ENCODE measurements at regions not wholly inside any gene's neighbourhood (a gene's known extent, or its start where the extent isn't known, plus 50 kb on each side); places are given as distances from the start of the nearest gene placed in this dataset.

GRCh38 chr3:193782276-193782647, 189.3 kb downstream of the OPA1 start:
- H3K9ac ChIP-seq (ENCODE audit: low read length): no peak overlapping the region
- no peaks in the 10 kb centered on the region for H3K79me2 ChIP-seq (replicated peaks; ENCODE audit: insufficient read depth, low read length)
- H3K4me3 ChIP-seq (ENCODE audit: low read length): no peak overlapping the region
- H3F3A ChIP-seq (ENCODE audit: insufficient read depth, low read length, poor library complexity, severe bottlenecking): no peaks in the 10 kb centered on the region
- peaks cover 10% of the 10 kb centered on the region for H3K27me3 ChIP-seq (ENCODE audit: insufficient read depth, low read depth, low read length)
- no peaks in the 10 kb centered on the region for H4K20me1 ChIP-seq (ENCODE audit: insufficient read depth)
- no peaks in the 10 kb centered on the region for H3K9me3 ChIP-seq (ENCODE audit: low read length)
- no peak overlapping the region for H2AFZ ChIP-seq (ENCODE audit: low read depth, low read length)
- no peaks in the 10 kb centered on the region for H3K36me3 ChIP-seq (ENCODE audit: insufficient read depth, low read length)
- no peak overlapping the region for H3K4me2 ChIP-seq (ENCODE audit: low read length)
- TF ChIP-seq, protein P1, sequence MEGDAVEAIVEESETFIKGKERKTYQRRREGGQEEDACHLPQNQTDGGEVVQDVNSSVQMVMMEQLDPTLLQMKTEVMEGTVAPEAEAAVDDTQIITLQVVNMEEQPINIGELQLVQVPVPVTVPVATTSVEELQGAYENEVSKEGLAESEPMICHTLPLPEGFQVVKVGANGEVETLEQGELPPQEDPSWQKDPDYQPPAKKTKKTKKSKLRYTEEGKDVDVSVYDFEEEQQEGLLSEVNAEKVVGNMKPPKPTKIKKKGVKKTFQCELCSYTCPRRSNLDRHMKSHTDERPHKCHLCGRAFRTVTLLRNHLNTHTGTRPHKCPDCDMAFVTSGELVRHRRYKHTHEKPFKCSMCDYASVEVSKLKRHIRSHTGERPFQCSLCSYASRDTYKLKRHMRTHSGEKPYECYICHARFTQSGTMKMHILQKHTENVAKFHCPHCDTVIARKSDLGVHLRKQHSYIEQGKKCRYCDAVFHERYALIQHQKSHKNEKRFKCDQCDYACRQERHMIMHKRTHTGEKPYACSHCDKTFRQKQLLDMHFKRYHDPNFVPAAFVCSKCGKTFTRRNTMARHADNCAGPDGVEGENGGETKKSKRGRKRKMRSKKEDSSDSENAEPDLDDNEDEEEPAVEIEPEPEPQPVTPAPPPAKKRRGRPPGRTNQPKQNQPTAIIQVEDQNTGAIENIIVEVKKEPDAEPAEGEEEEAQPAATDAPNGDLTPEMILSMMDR (IDR thresholded peaks at IDR 0.05; ENCODE audit: poor library complexity, severe bottlenecking): no peak
- TF ChIP-seq, protein P2, sequence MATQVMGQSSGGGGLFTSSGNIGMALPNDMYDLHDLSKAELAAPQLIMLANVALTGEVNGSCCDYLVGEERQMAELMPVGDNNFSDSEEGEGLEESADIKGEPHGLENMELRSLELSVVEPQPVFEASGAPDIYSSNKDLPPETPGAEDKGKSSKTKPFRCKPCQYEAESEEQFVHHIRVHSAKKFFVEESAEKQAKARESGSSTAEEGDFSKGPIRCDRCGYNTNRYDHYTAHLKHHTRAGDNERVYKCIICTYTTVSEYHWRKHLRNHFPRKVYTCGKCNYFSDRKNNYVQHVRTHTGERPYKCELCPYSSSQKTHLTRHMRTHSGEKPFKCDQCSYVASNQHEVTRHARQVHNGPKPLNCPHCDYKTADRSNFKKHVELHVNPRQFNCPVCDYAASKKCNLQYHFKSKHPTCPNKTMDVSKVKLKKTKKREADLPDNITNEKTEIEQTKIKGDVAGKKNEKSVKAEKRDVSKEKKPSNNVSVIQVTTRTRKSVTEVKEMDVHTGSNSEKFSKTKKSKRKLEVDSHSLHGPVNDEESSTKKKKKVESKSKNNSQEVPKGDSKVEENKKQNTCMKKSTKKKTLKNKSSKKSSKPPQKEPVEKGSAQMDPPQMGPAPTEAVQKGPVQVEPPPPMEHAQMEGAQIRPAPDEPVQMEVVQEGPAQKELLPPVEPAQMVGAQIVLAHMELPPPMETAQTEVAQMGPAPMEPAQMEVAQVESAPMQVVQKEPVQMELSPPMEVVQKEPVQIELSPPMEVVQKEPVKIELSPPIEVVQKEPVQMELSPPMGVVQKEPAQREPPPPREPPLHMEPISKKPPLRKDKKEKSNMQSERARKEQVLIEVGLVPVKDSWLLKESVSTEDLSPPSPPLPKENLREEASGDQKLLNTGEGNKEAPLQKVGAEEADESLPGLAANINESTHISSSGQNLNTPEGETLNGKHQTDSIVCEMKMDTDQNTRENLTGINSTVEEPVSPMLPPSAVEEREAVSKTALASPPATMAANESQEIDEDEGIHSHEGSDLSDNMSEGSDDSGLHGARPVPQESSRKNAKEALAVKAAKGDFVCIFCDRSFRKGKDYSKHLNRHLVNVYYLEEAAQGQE (IDR thresholded peaks at IDR 0.05; ENCODE audit: borderline replicate concordance): no peak
- TF ChIP-seq EP300 (conservative IDR thresholded peaks at IDR 0.05; ENCODE audit: poor library complexity, severe bottlenecking): no peak
- TF ChIP-seq POLR2AphosphoS5 (IDR thresholded peaks at IDR 0.05): no peak
- TF ChIP-seq SMC3 (conservative IDR thresholded peaks at IDR 0.05; ENCODE audit: poor library complexity): no peak
- TF ChIP-seq TAF1 (IDR thresholded peaks at IDR 0.05; ENCODE audit: low read depth): no peak
- TF ChIP-seq MXI1 (conservative IDR thresholded peaks at IDR 0.05; ENCODE audit: poor library complexity, severe bottlenecking): no peak
- no peak for TF ChIP-seq RAD21 (conservative IDR thresholded peaks at IDR 0.05)
- H3K27ac ChIP-seq (ENCODE audit: low read length): no peak overlapping the region
- no peaks in the 10 kb centered on the region for H3K9me2 ChIP-seq (ENCODE audit: insufficient read depth, low read length)

DNA sequence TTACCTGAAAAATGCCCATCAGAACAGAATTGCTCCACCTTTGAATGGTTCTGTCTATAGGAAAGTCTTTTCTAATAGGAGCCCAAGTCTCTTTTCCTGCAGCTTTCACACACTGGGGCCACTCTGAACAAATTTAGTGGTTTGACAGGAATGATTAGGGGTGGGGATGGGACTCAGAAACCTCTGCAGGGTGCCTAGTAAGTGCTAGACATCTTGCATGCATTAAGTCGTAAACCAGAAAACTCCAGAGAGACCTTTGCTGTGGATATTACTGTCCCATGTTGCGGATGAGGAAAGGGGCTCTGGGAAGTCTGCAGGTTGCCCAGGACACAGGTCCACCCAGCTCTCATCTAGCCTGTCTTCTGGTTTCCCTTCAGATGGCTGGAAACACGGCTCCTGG, 189.7 kb downstream of the OPA1 start:
- Histone ChIP-seq H2AFZ (ENCODE audit: low read depth, low read length) (no peak overlapping the region), H3K4me2 (ENCODE audit: low read length) (no peak overlapping the region), H3K9me3 (ENCODE audit: low read length) (no peaks in the 10 kb centered on the region), H3K27me3 (ENCODE audit: insufficient read depth, low read depth, low read length) (peaks cover 10% of the 10 kb centered on the region), H3K4me3 (ENCODE audit: low read length) (no peak overlapping the region), H4K20me1 (ENCODE audit: insufficient read depth) (no peaks in the 10 kb centered on the region), H3F3A (ENCODE audit: insufficient read depth, low read length, poor library complexity, severe bottlenecking) (no peaks in the 10 kb centered on the region), H3K79me2 (replicated peaks; ENCODE audit: insufficient read depth, low read length) (no peaks in the 10 kb centered on the region), H3K27ac (ENCODE audit: low read length) (no peak overlapping the region), H3K9ac (ENCODE audit: low read length) (no peak overlapping the region), H3K9me2 (ENCODE audit: insufficient read depth, low read length) (no peaks in the 10 kb centered on the region), H3K36me3 (ENCODE audit: insufficient read depth, low read length) (no peaks in the 10 kb centered on the region)
- TF ChIP-seq EP300 (conservative IDR thresholded peaks at IDR 0.05; ENCODE audit: poor library complexity, severe bottlenecking) (no peak), TAF1 (IDR thresholded peaks at IDR 0.05; ENCODE audit: low read depth) (no peak), RAD21 (conservative IDR thresholded peaks at IDR 0.05) (no peak), MXI1 (conservative IDR thresholded peaks at IDR 0.05; ENCODE audit: poor library complexity, severe bottlenecking) (no peak), POLR2AphosphoS5 (IDR thresholded peaks at IDR 0.05) (no peak), SMC3 (conservative IDR thresholded peaks at IDR 0.05; ENCODE audit: poor library complexity) (no peak), EZH2 (IDR thresholded peaks at IDR 0.05; ENCODE audit: borderline replicate concordance, insufficient read depth, low read length, poor library complexity, severe bottlenecking) (no peak)
- TF ChIP-seq, protein P1 (IDR thresholded peaks at IDR 0.05; ENCODE audit: poor library complexity, severe bottlenecking): no peak
- TF ChIP-seq, protein P2 (IDR thresholded peaks at IDR 0.05; ENCODE audit: borderline replicate concordance): no peak

Data from neural cell (in vitro differentiated cells).